Right lobe of liver (tissue), 6 donors: ENCODE measurements at regions not wholly inside any gene's neighbourhood (a gene's known extent, or its start where the extent isn't known, plus 50 kb on each side); places are given as distances from the start of the nearest gene placed in this dataset.

Experiments
- ATAC-seq, 4 donors: fragments of 200-7000 bp; cut with Tn5 transposase; one replicate each; pipeline ENCODE4 v1.9.1; 2020; ENCODE audit warnings: mild to moderate bottlenecking in 4 of 4, moderate library complexity in 4 of 4
- DNase-seq, 3 donors: peaks; one replicate each; pipeline ENCODE4 v3.0.0-alpha.2; 2020
- H3K27ac ChIP-seq, 3 donors: fragments of 200-600 bp; one replicate each; pipeline ENCODE4 v1.8.0; 2022
- H3K27me3 ChIP-seq, 2 donors: fragments of 200-600 bp; one replicate each; pipeline ENCODE4 v1.8.0; 2022
- H3K36me3 ChIP-seq, 4 donors: fragments of 200-600 bp; sonication (generic) in 1 of 4; one replicate each; pipeline versions ENCODE4 v1.5.1 to v1.8.0; 2017 to 2022; ENCODE audit warnings: control low read depth in 1 of 4
- H3K4me1 ChIP-seq, 4 donors: fragments of 200-600 bp; sonication (generic) in 1 of 4; one replicate each; pipeline versions ENCODE4 v1.5.1 to v1.8.0; 2017 to 2022; ENCODE audit warnings: control low read depth in 1 of 4
- H3K4me3 ChIP-seq, 3 donors: fragments of 200-600 bp; one replicate each; pipeline ENCODE4 v1.8.0; 2022
- H3K9me3 ChIP-seq, 4 donors: fragments of 200-600 bp; sonication (generic) in 1 of 4; one replicate each; pipeline versions ENCODE4 v1.5.1 to v1.8.0; 2017 to 2022; ENCODE audit warnings: control low read depth in 1 of 4
- CTCF ChIP-seq, 4 donors: fragments of 200-600 bp in 3 of 4; fragments of 450-650 bp in 1 of 4; IDR thresholded peaks; one replicate each; pipeline versions ENCODE4 v1.5.1 to v1.8.0; 2016 to 2022; ENCODE audit warnings: antibody characterized with exemption in 4 of 4, mild to moderate bottlenecking in 2 of 4
- POLR2A ChIP-seq: fragments of 450-650 bp; IDR thresholded peaks from one replicate; pipeline ENCODE4 v1.6.1; 2017; ENCODE audit warnings: antibody characterized with exemption, mild to moderate bottlenecking
- WGBS: methylation state at CpG from one replicate; pipeline ENCODE4 v1.1.6; 2018; ENCODE audit warnings: low coverage, low lambda C conversion rate; ENCODE audit not compliant: insufficient coverage; ENCODE audit errors: missing lambda C conversion rate; 5-methylcytosine and 5-hydroxymethylcytosine counted together
- intact Hi-C, 2 donors: fragments of 100-400 bp; cut with DNase I; formaldehyde crosslinking; loops; one replicate each; pipeline versions ENCODE4 v1.11.2 to v1.14.1; 2022
- donor health status: DM: no; HTN: yes; CAD: no.
- donor health status: DM: no; HTN: no; CAD: no.
- donor health status: DM: no; HTN: no; CAD: no.
- donor health status: DM: no; HTN: yes; CAD: no.
- donor health status: DM: no; HTN: yes; CAD: no.

GRCh38 chr3:34139566-34139965 is 341.1 kb downstream of the PDCD6IP start:
- Histone ChIP-seq H3K4me1 (no peaks in the 10 kb centered on the region), H3K4me3 (no peak overlapping the region), H3K9me3 (no peaks in the 10 kb centered on the region), H3K27ac (no peak overlapping the region), H3K36me3 (no peaks in the 10 kb centered on the region), H3K27me3 (no peaks in the 10 kb centered on the region)
- no peak for DNase-seq
- ATAC-seq, result no peak
- TF ChIP-seq POLR2A (no peak), CTCF (IDR thresholded peaks at IDR 0.05) (no peak)
- intact Hi-C loops, result no loop called here

DNA sequence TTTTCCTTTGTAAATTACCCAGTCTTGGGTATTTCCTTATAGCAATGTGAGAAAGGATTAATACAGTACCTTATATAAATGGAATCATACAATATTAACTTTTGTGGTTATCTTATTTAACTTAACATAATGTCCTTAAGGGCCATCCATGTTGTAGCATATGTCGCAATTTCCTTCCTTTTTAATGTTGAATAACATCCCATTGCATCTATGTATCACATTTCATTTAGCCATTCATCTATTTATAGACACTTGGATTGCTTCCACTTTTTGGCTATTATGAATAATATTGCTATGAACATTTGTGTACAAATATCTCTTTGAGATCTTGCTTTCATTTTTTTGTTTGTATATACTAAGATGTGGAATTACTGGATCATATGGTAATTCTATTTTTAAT is 342.2 kb downstream of the PDCD6IP start:
- ATAC-seq, result no peak
- Histone ChIP-seq H3K4me1 (no peaks in the 10 kb centered on the region), H3K9me3 (no peaks in the 10 kb centered on the region), H3K27me3 (no peaks in the 10 kb centered on the region), H3K4me3 (no peak overlapping the region), H3K27ac (no peak overlapping the region), H3K36me3 (no peaks in the 10 kb centered on the region)
- WGBS, result 33% methylated on average over 1 of the region's 1 CpG
- intact Hi-C loops, result no loop called here
- DNase-seq, result no peak
- TF ChIP-seq CTCF (IDR thresholded peaks at IDR 0.05), result no peak
- TF ChIP-seq POLR2A, result no peak

DNA sequence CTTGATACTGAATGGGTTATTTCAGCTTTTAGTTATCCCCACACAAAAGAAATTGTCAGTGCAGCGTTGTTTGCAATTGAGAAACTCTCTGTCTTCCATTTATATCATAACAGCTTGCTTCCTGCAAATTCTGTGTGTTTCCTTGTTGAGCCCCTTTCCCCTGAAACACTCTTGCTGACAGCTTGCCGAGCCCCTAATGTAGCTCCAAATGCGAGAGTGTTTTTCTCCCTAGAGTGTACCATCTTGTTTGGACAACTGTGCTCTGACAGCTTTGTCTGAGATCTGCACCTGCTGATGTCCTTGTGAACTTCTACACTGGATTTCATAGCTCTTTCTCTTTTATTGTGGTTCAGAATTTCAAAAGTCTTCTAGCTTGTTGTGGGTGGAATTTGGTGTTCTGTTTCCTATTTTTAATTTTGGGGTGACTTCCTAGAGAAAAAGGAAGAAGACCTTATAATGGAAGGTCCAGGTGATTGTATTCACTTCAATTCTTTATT is 343.5 kb downstream of the PDCD6IP start:
- H3K9me3 ChIP-seq, result no peaks in the 10 kb centered on the region
- no peaks in the 10 kb centered on the region for H3K4me1 ChIP-seq
- DNase-seq, result no peak
- no peak for ATAC-seq
- no peak for TF ChIP-seq CTCF (IDR thresholded peaks at IDR 0.05)
- no peak for TF ChIP-seq POLR2A
- intact Hi-C loops, result no loop called here
- 54% methylated on average over 3 of the region's 3 CpGs for WGBS
- no peaks in the 10 kb centered on the region for H3K36me3 ChIP-seq
- H3K4me3 ChIP-seq, result no peak overlapping the region
- H3K27me3 ChIP-seq, result no peaks in the 10 kb centered on the region
- no peak overlapping the region for H3K27ac ChIP-seq

DNA sequence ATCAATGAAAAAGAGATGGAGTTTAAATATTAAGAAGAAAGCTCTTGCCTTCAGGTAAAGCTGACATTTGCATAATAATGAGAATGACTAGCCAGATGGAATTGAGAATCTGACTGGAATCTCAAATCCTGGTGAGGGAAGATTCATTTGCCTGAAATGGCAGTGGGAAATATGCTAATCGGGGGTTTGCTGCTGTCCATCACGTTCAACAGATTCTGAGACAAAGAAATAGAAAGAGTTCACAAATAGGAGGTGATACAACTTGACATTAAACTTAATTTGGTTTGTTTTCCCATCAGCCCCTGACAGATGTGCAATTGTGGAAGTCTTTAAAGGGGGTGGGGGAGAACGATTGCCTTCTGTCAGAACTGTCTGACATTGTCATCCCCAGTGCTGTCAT is 347.4 kb downstream of the PDCD6IP start:
- H3K4me1 ChIP-seq, result no peaks in the 10 kb centered on the region
- TF ChIP-seq CTCF (IDR thresholded peaks at IDR 0.05) (no peak), POLR2A (no peak)
- no peak overlapping the region for H3K27ac ChIP-seq
- 15% methylated on average over 3 of the region's 3 CpGs for WGBS
- H3K9me3 ChIP-seq, result no peaks in the 10 kb centered on the region
- H3K27me3 ChIP-seq, result no peaks in the 10 kb centered on the region
- no peaks in the 10 kb centered on the region for H3K36me3 ChIP-seq
- H3K4me3 ChIP-seq, result no peak overlapping the region
- no peak for ATAC-seq
- DNase-seq, result no peak
- intact Hi-C loops, result no loop called here

GRCh38 chr3:34146596-34146995 is 348.2 kb downstream of the PDCD6IP start:
- TF ChIP-seq CTCF (IDR thresholded peaks at IDR 0.05), result no peak
- TF ChIP-seq POLR2A, result no peak
- intact Hi-C loops, result no loop called here
- Histone ChIP-seq H3K4me3 (no peak overlapping the region), H3K36me3 (no peaks in the 10 kb centered on the region), H3K27ac (no peak overlapping the region), H3K4me1 (no peaks in the 10 kb centered on the region), H3K9me3 (no peaks in the 10 kb centered on the region), H3K27me3 (no peaks in the 10 kb centered on the region)
- no peak for DNase-seq
- no peak for ATAC-seq
